Adrenal gland (tissue), 9 donors: ENCODE measurements at regions not wholly inside any gene's neighbourhood (a gene's known extent, or its start where the extent isn't known, plus 50 kb on each side); places are given as distances from the start of the nearest gene placed in this dataset.

Experiments
- DNase-seq, 7 donors: peaks; one replicate each; pipeline ENCODE4 v3.0.0-alpha.2; 2019 to 2020
- H3K27ac ChIP-seq, 5 donors: fragments of 200-600 bp; sonication (generic) in 4 of 5; 1 replicate in 3 of 5; 2 replicates in 2 of 5; pipeline versions ENCODE4 v1.5.1 to v1.8.0; 2016 to 2020; ENCODE audit warnings: mild to moderate bottlenecking in 1 of 5
- H3K27me3 ChIP-seq: fragments of 200-600 bp; 2 replicates; pipeline ENCODE4 v1.8.0; 2021
- H3K36me3 ChIP-seq, 2 donors: fragments of 200-600 bp; replicated peaks in 1 of 2; 1 replicate in 1 of 2; 2 replicates in 1 of 2; pipeline versions ENCODE4 v1.5.1 to v1.8.0; 2018 to 2022
- H3K4me1 ChIP-seq, 2 donors: fragments of 200-600 bp; replicated peaks in 1 of 2; 1 replicate in 1 of 2; 2 replicates in 1 of 2; pipeline versions ENCODE4 v1.5.1 to v1.8.0; 2018 to 2021
- H3K4me3 ChIP-seq, 4 donors: fragments of 200-600 bp; sonication (generic) in 3 of 4; one replicate each; pipeline ENCODE4 v1.5.1; 2016 to 2018
- H3K9me3 ChIP-seq, 3 donors: fragments of 200-600 bp; sonication (generic) in 1 of 3; replicated peaks in 1 of 3; 1 replicate in 2 of 3; 2 replicates in 1 of 3; pipeline versions ENCODE4 v1.5.1 to v1.8.0; 2016 to 2021
- POLR2A ChIP-seq, 2 donors: fragments of 450-650 bp; IDR thresholded peaks; one replicate each; pipeline ENCODE4 v1.6.1; 2017; ENCODE audit warnings: antibody characterized with exemption in 2 of 2, mild to moderate bottlenecking in 2 of 2, moderate library complexity in 1 of 2
- WGBS, 4 donors: extraction: QIAGEN DNeasy Blood & Tissue Kit in 2 of 4; methylation state at CpG; one replicate each; pipeline versions ENCODE4 v1.1.5 to v1.1.7; 2013 to 2017; 5-methylcytosine and 5-hydroxymethylcytosine counted together
- intact Hi-C, 2 donors: fragments of 100-400 bp; cut with DNase I; formaldehyde crosslinking; loops; one replicate each; pipeline versions ENCODE4 v1.14.1 to v1.15.0; 2022 to 2023
- TF ChIP-seq, protein P1 (sequence below), 6 experiments: fragments of 450-650 bp in 4 of 6; fragments of 200-600 bp in 2 of 6; sonication (generic) in 1 of 6; IDR thresholded peaks; 1 replicate in 5 of 6; 2 replicates in 1 of 6; pipeline versions ENCODE4 v1.5.1 to v1.8.0; 2016 to 2021; ENCODE audit warnings: antibody characterized with exemption in 6 of 6, mild to moderate bottlenecking in 2 of 6, moderate library complexity in 1 of 6
- donor health status: healthy with polysubstance abuse.
- donor health status: Bipolar disorder and iron deficiency.
- donor health status: DM: yes; HTN: yes; CAD: no.
- donor health status: DM: no; HTN: no; CAD: no.
- donor health status: DM: no; HTN: no; CAD: no.

DNA sequence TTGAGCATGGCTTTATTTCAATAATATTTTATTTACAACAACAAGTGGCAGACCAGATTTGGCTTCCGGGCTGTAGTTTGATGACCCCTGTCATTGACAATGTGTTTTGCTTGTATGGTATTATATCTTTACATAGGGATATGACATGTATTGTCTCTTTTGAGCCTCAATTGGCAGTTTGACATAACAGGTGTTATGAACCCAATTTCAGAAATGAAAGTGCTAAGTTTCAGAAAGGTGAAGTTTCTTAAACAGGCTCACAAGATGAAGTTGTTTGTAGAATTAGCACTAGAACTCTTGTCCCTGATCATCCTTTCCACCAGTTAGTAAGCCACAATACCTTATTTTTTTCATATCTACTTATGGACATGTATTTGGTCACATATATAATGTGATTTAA is 303.0 kb upstream of the GRIA1 start:
- H3K27me3 ChIP-seq, result no peaks in the 10 kb centered on the region
- no peak overlapping the region for H3K27ac ChIP-seq
- no peak for TF ChIP-seq POLR2A (IDR thresholded peaks at IDR 0.05)
- TF ChIP-seq, protein P1, sequence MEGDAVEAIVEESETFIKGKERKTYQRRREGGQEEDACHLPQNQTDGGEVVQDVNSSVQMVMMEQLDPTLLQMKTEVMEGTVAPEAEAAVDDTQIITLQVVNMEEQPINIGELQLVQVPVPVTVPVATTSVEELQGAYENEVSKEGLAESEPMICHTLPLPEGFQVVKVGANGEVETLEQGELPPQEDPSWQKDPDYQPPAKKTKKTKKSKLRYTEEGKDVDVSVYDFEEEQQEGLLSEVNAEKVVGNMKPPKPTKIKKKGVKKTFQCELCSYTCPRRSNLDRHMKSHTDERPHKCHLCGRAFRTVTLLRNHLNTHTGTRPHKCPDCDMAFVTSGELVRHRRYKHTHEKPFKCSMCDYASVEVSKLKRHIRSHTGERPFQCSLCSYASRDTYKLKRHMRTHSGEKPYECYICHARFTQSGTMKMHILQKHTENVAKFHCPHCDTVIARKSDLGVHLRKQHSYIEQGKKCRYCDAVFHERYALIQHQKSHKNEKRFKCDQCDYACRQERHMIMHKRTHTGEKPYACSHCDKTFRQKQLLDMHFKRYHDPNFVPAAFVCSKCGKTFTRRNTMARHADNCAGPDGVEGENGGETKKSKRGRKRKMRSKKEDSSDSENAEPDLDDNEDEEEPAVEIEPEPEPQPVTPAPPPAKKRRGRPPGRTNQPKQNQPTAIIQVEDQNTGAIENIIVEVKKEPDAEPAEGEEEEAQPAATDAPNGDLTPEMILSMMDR (IDR thresholded peaks at IDR 0.05), result no peak
- H3K4me1 ChIP-seq, result no peaks in the 10 kb centered on the region
- intact Hi-C loops, result no loop called here
- no peak overlapping the region for H3K4me3 ChIP-seq
- no peaks in the 10 kb centered on the region for H3K9me3 ChIP-seq
- WGBS, 4 donors, result 68 to 93% (median 83%) methylated on average over 1 of the region's 1 CpG
- H3K36me3 ChIP-seq, result no peaks in the 10 kb centered on the region
- no peak for DNase-seq

DNA sequence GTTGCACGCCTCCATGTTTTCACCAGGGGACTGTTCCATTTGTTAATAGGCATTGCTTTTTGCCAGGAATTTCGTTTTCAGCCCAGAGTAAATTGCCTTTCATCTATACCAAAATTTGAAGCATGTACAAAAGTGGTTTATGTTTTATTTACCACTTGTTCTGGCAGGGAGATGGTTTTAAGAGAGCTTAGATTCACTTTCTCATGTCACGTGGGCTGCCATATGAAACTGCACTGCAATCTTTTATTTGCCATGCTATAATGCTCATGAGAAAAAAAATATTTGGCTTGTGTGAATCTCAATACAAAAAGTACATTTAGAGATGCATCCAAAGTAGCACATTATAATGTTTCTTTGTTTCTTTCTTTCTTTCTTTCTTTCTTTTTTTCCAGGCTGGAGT is 284.1 kb upstream of the GRIA1 start:
- intact Hi-C loops, result no loop called here
- WGBS, 4 donors, result 60 to 67% (median 63%) methylated on average over 3 of the region's 3 CpGs
- H3K36me3 ChIP-seq, result no peaks in the 10 kb centered on the region

DNA sequence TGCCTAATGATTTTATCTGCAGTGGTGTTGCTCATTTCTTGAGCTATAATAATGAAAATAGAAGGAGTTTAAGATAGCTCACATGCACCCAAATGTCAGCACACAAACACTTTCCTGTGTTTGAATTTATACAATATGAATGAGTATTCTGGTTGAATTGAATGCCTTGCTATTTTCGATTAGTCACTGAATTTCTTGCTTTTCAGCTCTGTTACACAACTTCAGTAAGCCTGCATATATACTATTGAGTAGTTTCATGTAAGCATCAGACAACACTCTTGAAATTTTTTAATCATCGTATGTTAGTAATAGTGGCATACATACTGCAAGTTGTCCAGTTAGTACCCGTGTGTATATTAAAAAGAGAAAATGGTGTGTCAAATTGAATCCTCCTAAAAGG is 281.5 kb upstream of the GRIA1 start:
- no peaks in the 10 kb centered on the region for H3K36me3 ChIP-seq
- H3K27me3 ChIP-seq, result no peaks in the 10 kb centered on the region
- TF ChIP-seq POLR2A (IDR thresholded peaks at IDR 0.05), result no peak
- TF ChIP-seq, protein P1 (IDR thresholded peaks at IDR 0.05), result no peak
- intact Hi-C loops, result no loop called here
- no peaks in the 10 kb centered on the region for H3K9me3 ChIP-seq
- WGBS, 4 donors, result 76 to 85% (median 78%) methylated on average over 3 of the region's 3 CpGs
- no peaks in the 10 kb centered on the region for H3K4me1 ChIP-seq
- no peak overlapping the region for H3K27ac ChIP-seq
- H3K4me3 ChIP-seq, result no peak overlapping the region
- no peak for DNase-seq

More for the DNA sequence above, 284.1 kb upstream of the GRIA1 start:
- H3K27me3 ChIP-seq, result no peaks in the 10 kb centered on the region
- no peak overlapping the region for H3K27ac ChIP-seq
- no peaks in the 10 kb centered on the region for H3K9me3 ChIP-seq
- DNase-seq, result no peak
- H3K4me1 ChIP-seq, result no peaks in the 10 kb centered on the region
- TF ChIP-seq, protein P1 (IDR thresholded peaks at IDR 0.05), result no peak
- no peak for TF ChIP-seq POLR2A (IDR thresholded peaks at IDR 0.05)
- H3K4me3 ChIP-seq, result no peak overlapping the region

DNA sequence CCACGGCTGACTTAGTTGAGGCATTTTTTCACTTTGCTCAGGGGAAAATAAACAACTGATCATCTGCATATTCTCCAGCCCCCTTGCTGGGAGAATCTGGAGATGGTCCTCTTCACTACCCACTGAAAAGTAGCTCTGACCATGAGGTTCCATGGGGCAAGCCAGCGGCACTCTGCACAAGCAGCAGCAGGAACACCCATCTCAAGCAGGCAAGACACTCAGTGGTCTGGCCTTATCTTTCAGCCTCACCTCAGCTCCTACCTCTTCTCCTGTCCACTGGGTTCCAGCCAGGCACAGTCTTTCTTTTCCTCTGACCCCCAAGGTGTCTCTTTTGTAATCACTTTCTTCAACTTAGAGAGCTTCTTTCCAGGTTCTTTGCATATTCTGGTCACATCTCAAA is 280.8 kb upstream of the GRIA1 start:
- 71 to 87% (median 79%) methylated on average over 2 of the region's 2 CpGs for WGBS, 4 donors
- TF ChIP-seq, protein P1 (IDR thresholded peaks at IDR 0.05), result no peak
- TF ChIP-seq POLR2A (IDR thresholded peaks at IDR 0.05), result no peak
- H3K27me3 ChIP-seq, result no peaks in the 10 kb centered on the region

More for the DNA sequence above, 280.8 kb upstream of the GRIA1 start:
- no peaks in the 10 kb centered on the region for H3K4me1 ChIP-seq
- H3K9me3 ChIP-seq, result no peaks in the 10 kb centered on the region
- no peaks in the 10 kb centered on the region for H3K36me3 ChIP-seq
- DNase-seq, result no peak
- H3K27ac ChIP-seq, result no peak overlapping the region
- H3K4me3 ChIP-seq, result no peak overlapping the region
- intact Hi-C loops, result no loop called here
